Suprapubic skin (tissue), 4 donors: ENCODE measurements at regions not wholly inside any gene's neighbourhood (a gene's known extent, or its start where the extent isn't known, plus 50 kb on each side); places are given as distances from the start of the nearest gene placed in this dataset.

ENCODE experiments used
- DNase-seq, 2 donors: peaks; one replicate each; pipeline ENCODE4 v3.0.0-alpha.2; 2019; ENCODE audit warnings: low spot score in 2 of 2
- H3K27ac ChIP-seq: fragments of 200-600 bp; sonication (generic); one replicate; pipeline ENCODE4 v1.5.1; 2019
- H3K27me3 ChIP-seq: fragments of 200-600 bp; sonication (generic); one replicate; pipeline ENCODE4 v1.5.1; 2019
- H3K36me3 ChIP-seq: fragments of 200-600 bp; sonication (generic); one replicate; pipeline ENCODE4 v1.5.1; 2019
- H3K4me1 ChIP-seq: fragments of 200-600 bp; sonication (generic); one replicate; pipeline ENCODE4 v1.5.1; 2019
- H3K4me3 ChIP-seq: fragments of 200-600 bp; sonication (generic); one replicate; pipeline ENCODE4 v1.5.1; 2019; ENCODE audit warnings: mild to moderate bottlenecking
- H3K9me3 ChIP-seq: fragments of 200-600 bp; sonication (generic); one replicate; pipeline ENCODE4 v1.5.1; 2019
- EP300 ChIP-seq: sonication (generic); formaldehyde crosslinking; IDR thresholded peaks from one replicate; pipeline ENCODE4 v1.6.1; 2017; ENCODE audit warnings: antibody characterized with exemption
- POLR2A ChIP-seq, 2 donors: fragments of 450-650 bp; IDR thresholded peaks; one replicate each; pipeline ENCODE4 v1.6.1; 2017; ENCODE audit warnings: antibody characterized with exemption in 2 of 2, mild to moderate bottlenecking in 2 of 2, moderate library complexity in 2 of 2
- POLR2AphosphoS5 ChIP-seq, 3 donors: sonication (generic); formaldehyde crosslinking; IDR thresholded peaks; one replicate each; pipeline ENCODE4 v1.6.1; 2017; ENCODE audit warnings: antibody characterized with exemption in 3 of 3
- WGBS: methylation state at CpG from one replicate; pipeline ENCODE4 v1.1.5; 2018; 5-methylcytosine and 5-hydroxymethylcytosine counted together
- TF ChIP-seq, protein P1 (sequence below), 2 donors: fragments of 200-600 bp in 1 of 2; fragments of 450-650 bp in 1 of 2; sonication (generic) in 1 of 2; IDR thresholded peaks; one replicate each; pipeline ENCODE4 v1.5.1; 2016 to 2019; ENCODE audit warnings: antibody characterized with exemption in 2 of 2, mild to moderate bottlenecking in 1 of 2, moderate library complexity in 1 of 2

DNA sequence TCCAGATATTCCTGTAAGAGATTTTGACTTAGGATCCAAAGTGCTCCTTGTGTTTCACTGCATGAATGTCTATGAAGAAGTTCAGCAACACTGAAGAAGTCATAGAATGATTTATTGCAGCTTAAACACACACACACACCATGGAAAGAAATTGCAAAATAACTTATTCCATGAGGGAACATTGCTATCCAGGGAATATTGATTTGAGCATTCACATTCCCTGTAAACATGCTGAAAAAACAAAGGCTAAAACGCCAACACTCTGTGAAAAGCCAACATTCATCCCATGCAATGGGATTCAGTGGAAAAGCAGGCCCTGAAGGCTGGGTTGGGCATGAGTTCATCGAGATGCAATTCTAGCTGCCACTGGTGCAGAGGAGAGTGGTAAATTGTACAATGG is 109.6 kb upstream of the CXCL14 start:
- Histone ChIP-seq H3K27me3 (no peaks in the 10 kb centered on the region), H3K27ac (no peak overlapping the region), H3K36me3 (no peaks in the 10 kb centered on the region), H3K4me3 (no peak overlapping the region), H3K9me3 (no peaks in the 10 kb centered on the region), H3K4me1 (peaks cover 12% of the 10 kb centered on the region)
- DNase-seq: no peak
- WGBS: 39% methylated on average over 2 of the region's 2 CpGs
- TF ChIP-seq EP300 (no peak), POLR2AphosphoS5 (IDR thresholded peaks at IDR 0.05) (peak in 2 of 3 donors; percentile 15 to 50)

DNA sequence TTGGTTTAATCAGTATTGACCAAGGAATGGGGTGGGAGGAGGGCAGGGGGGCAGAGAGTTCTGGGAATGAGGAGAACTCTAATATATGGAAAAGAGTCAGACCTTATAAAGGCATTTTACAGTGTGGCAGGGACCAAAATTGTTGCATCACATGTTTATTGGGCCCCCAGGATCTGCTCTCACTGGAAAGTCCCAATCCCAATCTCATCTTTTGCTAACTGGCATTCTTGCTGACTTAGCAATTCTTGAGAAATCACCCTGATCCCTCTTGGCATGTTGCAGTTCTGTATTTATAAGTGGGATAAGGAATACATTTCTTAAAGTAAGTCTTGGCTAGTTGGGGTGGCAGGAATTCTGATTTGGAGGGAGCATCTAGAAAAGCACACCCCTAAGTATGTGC is 104.4 kb upstream of the CXCL14 start:
- peaks cover 3% of the 10 kb centered on the region for H3K4me1 ChIP-seq
- no peaks in the 10 kb centered on the region for H3K36me3 ChIP-seq
- H3K27me3 ChIP-seq: no peaks in the 10 kb centered on the region
- no peak for DNase-seq
- TF ChIP-seq POLR2A (IDR thresholded peaks at IDR 0.05): no peak
- TF ChIP-seq, protein P1, sequence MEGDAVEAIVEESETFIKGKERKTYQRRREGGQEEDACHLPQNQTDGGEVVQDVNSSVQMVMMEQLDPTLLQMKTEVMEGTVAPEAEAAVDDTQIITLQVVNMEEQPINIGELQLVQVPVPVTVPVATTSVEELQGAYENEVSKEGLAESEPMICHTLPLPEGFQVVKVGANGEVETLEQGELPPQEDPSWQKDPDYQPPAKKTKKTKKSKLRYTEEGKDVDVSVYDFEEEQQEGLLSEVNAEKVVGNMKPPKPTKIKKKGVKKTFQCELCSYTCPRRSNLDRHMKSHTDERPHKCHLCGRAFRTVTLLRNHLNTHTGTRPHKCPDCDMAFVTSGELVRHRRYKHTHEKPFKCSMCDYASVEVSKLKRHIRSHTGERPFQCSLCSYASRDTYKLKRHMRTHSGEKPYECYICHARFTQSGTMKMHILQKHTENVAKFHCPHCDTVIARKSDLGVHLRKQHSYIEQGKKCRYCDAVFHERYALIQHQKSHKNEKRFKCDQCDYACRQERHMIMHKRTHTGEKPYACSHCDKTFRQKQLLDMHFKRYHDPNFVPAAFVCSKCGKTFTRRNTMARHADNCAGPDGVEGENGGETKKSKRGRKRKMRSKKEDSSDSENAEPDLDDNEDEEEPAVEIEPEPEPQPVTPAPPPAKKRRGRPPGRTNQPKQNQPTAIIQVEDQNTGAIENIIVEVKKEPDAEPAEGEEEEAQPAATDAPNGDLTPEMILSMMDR (IDR thresholded peaks at IDR 0.05): no peak
- TF ChIP-seq EP300: no peak
- TF ChIP-seq POLR2AphosphoS5 (IDR thresholded peaks at IDR 0.05): no peak
- no peaks in the 10 kb centered on the region for H3K9me3 ChIP-seq
- no peak overlapping the region for H3K27ac ChIP-seq
- no peak overlapping the region for H3K4me3 ChIP-seq

DNA sequence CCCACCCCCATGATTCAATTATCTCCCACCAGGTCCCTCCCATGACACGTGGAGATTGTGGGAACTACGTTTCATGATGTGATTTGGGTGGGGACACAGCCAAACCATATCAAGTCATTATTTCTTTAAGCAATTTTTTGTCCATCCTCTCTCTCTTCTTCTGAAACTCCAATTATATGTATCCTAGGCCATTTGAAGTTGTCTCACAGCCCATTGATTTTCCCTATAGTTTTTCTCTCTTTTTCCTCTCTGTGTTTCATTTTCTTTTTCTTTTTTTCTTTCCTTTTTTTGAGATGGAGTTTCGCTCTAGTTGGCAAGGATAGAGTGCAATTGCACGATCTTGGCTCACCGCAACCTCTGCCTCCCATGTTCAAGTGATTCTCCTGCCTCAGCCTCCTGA is 101.9 kb upstream of the CXCL14 start:
- WGBS: 88% methylated on average over 5 of the region's 5 CpGs
- TF ChIP-seq EP300: no peak
- TF ChIP-seq POLR2A (IDR thresholded peaks at IDR 0.05): no peak
- TF ChIP-seq, protein P1 (IDR thresholded peaks at IDR 0.05): no peak
- no peak for TF ChIP-seq POLR2AphosphoS5 (IDR thresholded peaks at IDR 0.05)
- H3K27ac ChIP-seq: no peak overlapping the region
- no peaks in the 10 kb centered on the region for H3K27me3 ChIP-seq
- no peaks in the 10 kb centered on the region for H3K36me3 ChIP-seq
- DNase-seq: no peak
- no peak overlapping the region for H3K4me3 ChIP-seq
- no peaks in the 10 kb centered on the region for H3K9me3 ChIP-seq
- H3K4me1 ChIP-seq: peaks cover 3% of the 10 kb centered on the region

DNA sequence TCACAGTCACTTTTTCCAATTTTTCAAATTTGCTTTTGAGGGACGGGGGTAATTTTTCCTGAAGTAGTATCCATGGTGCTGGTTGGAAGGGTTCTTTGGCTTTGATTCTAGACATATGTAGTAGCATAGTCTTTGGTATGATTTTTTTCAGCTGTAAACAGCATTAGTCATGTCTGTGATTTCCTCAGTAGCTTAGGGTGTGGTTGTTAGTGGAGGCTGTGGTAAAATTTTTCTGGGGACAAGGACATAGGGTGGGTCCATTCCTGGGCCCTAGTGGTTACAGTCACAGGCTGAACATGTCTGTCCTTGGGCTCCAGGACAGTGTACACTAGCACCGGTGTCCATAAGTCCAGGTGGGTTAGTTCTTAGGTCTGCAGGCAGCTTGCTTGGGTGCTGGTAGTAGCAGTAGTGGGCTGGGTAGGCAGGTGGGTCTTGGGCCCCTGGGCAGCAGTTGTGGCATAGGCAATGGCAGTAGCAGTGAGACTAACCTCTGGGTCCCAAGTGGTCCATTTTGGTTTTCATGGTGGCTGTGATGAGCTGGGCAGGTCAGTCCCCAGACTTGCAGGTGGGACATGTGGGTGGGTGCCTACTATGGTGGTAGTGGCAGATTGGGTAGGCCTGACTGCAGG is 100.0 kb upstream of the CXCL14 start:
- no peaks in the 10 kb centered on the region for H3K36me3 ChIP-seq
- no peak overlapping the region for H3K27ac ChIP-seq
- no peak overlapping the region for H3K4me3 ChIP-seq
- WGBS: 58% methylated on average over 2 of the region's 2 CpGs
- no peaks in the 10 kb centered on the region for H3K27me3 ChIP-seq
- no peaks in the 10 kb centered on the region for H3K9me3 ChIP-seq
- H3K4me1 ChIP-seq: peaks cover 3% of the 10 kb centered on the region
- TF ChIP-seq POLR2AphosphoS5 (IDR thresholded peaks at IDR 0.05): no peak
- TF ChIP-seq, protein P1 (IDR thresholded peaks at IDR 0.05): no peak
- TF ChIP-seq EP300: no peak
- TF ChIP-seq POLR2A (IDR thresholded peaks at IDR 0.05): no peak
- no peak for DNase-seq

DNA sequence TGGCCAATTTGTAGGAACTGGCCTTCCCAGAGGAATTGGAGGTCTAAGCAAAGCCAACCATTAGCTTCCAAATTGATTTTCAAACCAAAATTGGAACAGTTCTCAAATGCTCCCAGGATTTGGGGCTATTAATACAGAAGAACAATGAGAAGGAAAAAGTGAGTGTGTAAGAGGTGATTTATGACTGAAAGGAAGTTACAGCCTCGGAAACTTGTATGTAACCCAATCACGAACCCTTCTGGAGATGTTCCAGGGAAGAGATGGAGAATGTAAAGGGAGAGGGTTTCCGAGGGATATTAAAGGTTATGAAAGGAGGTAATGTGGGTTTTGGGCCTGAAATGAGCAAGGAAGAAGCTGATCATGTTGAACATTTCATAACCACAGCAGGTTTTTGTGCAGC is 93.2 kb upstream of the CXCL14 start:
- DNase-seq: no peak
- TF ChIP-seq, protein P1 (IDR thresholded peaks at IDR 0.05): no peak
- TF ChIP-seq EP300 (no peak), POLR2A (IDR thresholded peaks at IDR 0.05) (no peak), POLR2AphosphoS5 (IDR thresholded peaks at IDR 0.05) (no peak)
- WGBS: 50% methylated on average over 3 of the region's 3 CpGs
- Histone ChIP-seq H3K9me3 (no peaks in the 10 kb centered on the region), H3K4me1 (peaks cover 2% of the 10 kb centered on the region), H3K4me3 (no peak overlapping the region), H3K36me3 (no peaks in the 10 kb centered on the region), H3K27ac (no peak overlapping the region), H3K27me3 (no peaks in the 10 kb centered on the region)
